K562 (cell line): ENCODE measurements at regions not wholly inside any gene's neighbourhood (a gene's known extent, or its start where the extent isn't known, plus 50 kb on each side); places are given as distances from the start of the nearest gene placed in this dataset.
"Not testable (repeated sequence)": the region's sequence is repeated elsewhere in the genome, so short reads cannot be mapped to it uniquely, and the experiment has no call there.

ENCODE experiments used
- ATAC-seq: fragments of 200-7000 bp; cut with Tn5 transposase; 3 replicates; pipeline ENCODE4 v1.9.1; 2020; ENCODE audit warnings: moderate library complexity
- BruUV-seq: library from RNA; stranded (reverse); fragments of 400-500 nt; replicated peaks from 2 replicates; lab custom pipeline; 2021; lab: Mats Ljungman, UMichigan
- CTCF ChIA-PET: fragments of 300-600 bp; formaldehyde crosslinking; extraction: SDS; loops from one replicate; lab custom pipeline; 2021; ENCODE audit warnings: low intra/inter-chr PET ratio; lab: Yijun Ruan, JAX
- POLR2A ChIA-PET: fragments of 300-600, 350-650 bp; sonication (Branson Sonifier 250); formaldehyde crosslinking; extraction: SDS; loops from one replicate; lab custom pipeline; 2021; ENCODE audit warnings: antibody characterized with exemption, inconsistent platforms; lab: Yijun Ruan, JAX
- DNase-seq, 4 experiments: peaks; one replicate each; pipeline versions ENCODE4 v3.0.0 to v3.0.0-alpha.2; 2011 to 2018; ENCODE audit warnings: low spot score in 3 of 4, mixed read lengths in 3 of 4; ENCODE audit errors: extremely low read depth in 1 of 4
- FAIRE-seq: peaks from 2 replicates; lab custom pipeline; 2011; peaks lifted over from hg19 to GRCh38; lab: Jason Lieb, UNC
- H2AFZ ChIP-seq: 2 replicates; pipeline ENCODE4 v1.6.0; 2011; ENCODE audit warnings: low read depth, low read length, control low read depth, inconsistent platforms
- H3K27ac ChIP-seq: fragments of 200-600 bp; 3 replicates; pipeline ENCODE4 v1.8.0; 2011; ENCODE audit warnings: low read depth, mild to moderate bottlenecking, control low read depth, inconsistent platforms, low read length, moderate library complexity, mixed read lengths; ENCODE audit errors: extremely low read depth
- H3K27me3 ChIP-seq, 2 experiments: fragments of 300-600 bp in 1 of 2; 2 replicates in 1 of 2; 3 replicates in 1 of 2; pipeline versions ENCODE4 v1.6.0 to v1.8.0; 2011; ENCODE audit warnings: inconsistent platforms in 2 of 2, low read length in 2 of 2, mild to moderate bottlenecking in 1 of 2, mixed read lengths in 1 of 2, moderate library complexity in 1 of 2; ENCODE audit not compliant: control insufficient read depth in 2 of 2, insufficient read depth in 2 of 2
- H3K36me3 ChIP-seq: fragments of 300-600 bp; 3 replicates; pipeline ENCODE4 v1.8.0; 2011; ENCODE audit warnings: mild to moderate bottlenecking, low read length, inconsistent platforms; ENCODE audit not compliant: control insufficient read depth, insufficient read depth
- H3K4me1 ChIP-seq, 2 experiments: fragments of 200-600 bp in 1 of 2; replicated peaks in 1 of 2; 2 replicates in 1 of 2; 3 replicates in 1 of 2; pipeline versions ENCODE4 v1.5.1 to v1.8.0; 2011; ENCODE audit warnings: inconsistent platforms in 2 of 2, low read length in 2 of 2, mild to moderate bottlenecking in 1 of 2, mixed read lengths in 1 of 2, moderate library complexity in 1 of 2; ENCODE audit not compliant: control insufficient read depth in 2 of 2, insufficient read depth in 2 of 2
- H3K4me2 ChIP-seq: 2 replicates; pipeline ENCODE4 v1.6.1; 2011; ENCODE audit warnings: low read length, control low read depth, inconsistent platforms, mixed read lengths; ENCODE audit not compliant: insufficient read depth
- H3K4me3 ChIP-seq: fragments of 200-600 bp; sonication (generic), shearing (Covaris generic); 2 replicates; pipeline ENCODE4 v1.5.1; 2016; ENCODE audit warnings: control low read depth, inconsistent platforms
- H3K79me2 ChIP-seq: fragments of 200-600 bp; 3 replicates; pipeline ENCODE4 v1.8.0; 2011; ENCODE audit warnings: low read length, inconsistent platforms; ENCODE audit not compliant: control insufficient read depth, insufficient read depth
- H3K9ac ChIP-seq, 2 experiments: 2 replicates each; pipeline versions ENCODE4 v1.6.0 to v1.6.1; 2011; ENCODE audit warnings: low read depth in 2 of 2, low read length in 2 of 2, control low read depth in 1 of 2, inconsistent platforms in 1 of 2, mild to moderate bottlenecking in 1 of 2, mixed read lengths in 1 of 2; ENCODE audit not compliant: insufficient read depth in 1 of 2
- H3K9me1 ChIP-seq: one replicate; pipeline ENCODE4 v1.6.0; 2011; ENCODE audit warnings: inconsistent platforms, mild to moderate bottlenecking, low read length, moderate library complexity; ENCODE audit not compliant: control insufficient read depth, insufficient read depth
- H3K9me3 ChIP-seq: replicated peaks from 2 replicates; pipeline ENCODE4 v1.5.1; 2011; ENCODE audit warnings: low read depth, low read length, inconsistent platforms; ENCODE audit not compliant: control insufficient read depth, insufficient read depth
- H4K20me1 ChIP-seq: replicated peaks from 2 replicates; pipeline ENCODE4 v1.6.1; 2011; ENCODE audit warnings: low read length, inconsistent platforms, mixed read lengths; ENCODE audit not compliant: control insufficient read depth, insufficient read depth
- HDAC2 ChIP-seq: fragments of 450-650 bp; IDR thresholded peaks from 2 replicates; pipeline ENCODE4 v1.6.1; 2016; ENCODE audit warnings: mild to moderate bottlenecking
- HNRNPL ChIP-seq: fragments of 200-400 bp; formaldehyde crosslinking; IDR thresholded peaks from 2 replicates; pipeline ENCODE4 v1.6.1; 2017; ENCODE audit warnings: low read depth, mild to moderate bottlenecking, low read length
- NCOA6 ChIP-seq: fragments of 450-650 bp; IDR thresholded peaks from 2 replicates; pipeline ENCODE4 v1.6.1; 2017; ENCODE audit warnings: mild to moderate bottlenecking
- NUFIP1 ChIP-seq: fragments of 450-650 bp; IDR thresholded peaks from 2 replicates; pipeline ENCODE4 v1.6.1; 2018; ENCODE audit not compliant: partially characterized antibody
- POLR3A ChIP-seq: IDR thresholded peaks from 2 replicates; pipeline ENCODE4 v1.6.1; 2011; ENCODE audit warnings: borderline replicate concordance, mild to moderate bottlenecking, moderate library complexity; ENCODE audit not compliant: insufficient read length, insufficient read depth; ENCODE audit errors: extremely low read depth
- PPARD ChIP-seq: fragments of 250-450 bp; sonication (Bioruptor Pico); IDR thresholded peaks from 2 replicates; pipeline ENCODE4 v1.8.0; 2022; ENCODE audit warnings: inconsistent platforms, mild to moderate bottlenecking, moderate library complexity
- RB1 ChIP-seq: fragments of 450-650 bp; IDR thresholded peaks from 2 replicates; pipeline ENCODE4 v1.6.1; 2017; ENCODE audit warnings: low read depth, mild to moderate bottlenecking
- SNIP1 ChIP-seq: fragments of 450-650 bp; IDR thresholded peaks from 2 replicates; pipeline ENCODE4 v1.7.1; 2017; ENCODE audit warnings: low read depth, mild to moderate bottlenecking
- WGBS: fragments of 100-300 bp; shearing (Covaris generic); methylation state at CpG from one replicate; pipeline ENCODE4 v1.1.6; 2016; ENCODE audit warnings: low coverage, mixed read lengths; ENCODE audit not compliant: insufficient coverage; ENCODE audit errors: missing lambda C conversion rate; 5-methylcytosine and 5-hydroxymethylcytosine counted together
- in situ Hi-C: fragments of 300-500 bp; cut with MboI; formaldehyde crosslinking; loops from 4 replicates; pipeline ENCODE4 v1.15.0; 2018; ENCODE audit warnings: inconsistent platforms, mixed read lengths
- intact Hi-C: fragments of 100-400 bp; cut with micrococcal nuclease; formaldehyde crosslinking; loops from 2 replicates; pipeline ENCODE4 v1.14.2; 2022

DNA sequence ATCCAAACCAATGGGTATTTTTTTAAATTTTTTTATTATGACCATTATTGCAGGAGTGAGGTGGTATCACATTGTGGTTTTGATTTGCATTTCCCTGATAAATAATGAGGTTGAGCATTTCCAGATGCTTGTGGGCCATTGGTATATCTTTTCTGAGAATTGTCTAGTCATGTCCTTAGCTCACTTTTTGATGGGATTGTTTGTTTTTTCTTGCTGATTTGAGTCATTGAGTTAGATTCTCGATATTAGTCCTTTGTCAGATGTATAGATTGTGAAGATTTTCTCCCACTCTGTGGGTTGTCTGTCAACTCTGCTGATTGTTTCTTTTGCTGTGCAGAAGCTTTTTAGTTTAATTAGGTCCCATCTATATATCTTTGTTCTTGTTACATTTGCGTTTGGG, 388.9 kb downstream of the DAD1 start:
- H3K27ac ChIP-seq, CTCF ChIA-PET, H3K9ac ChIP-seq, H3K9me3 ChIP-seq, H3K36me3 ChIP-seq, intact Hi-C loops, H3K27me3 ChIP-seq, H3K4me2 ChIP-seq, in situ Hi-C loops, H3K79me2 ChIP-seq, BruUV-seq, POLR2A ChIA-PET, H3K9me1 ChIP-seq, FAIRE-seq, DNase-seq, H2AFZ ChIP-seq, H4K20me1 ChIP-seq, H3K4me1 ChIP-seq, ATAC-seq, H3K4me3 ChIP-seq: not testable (repeated sequence)
- WGBS, result 9% methylated on average over 2 of the region's 2 CpGs

- Histone ChIP-seq H3K27me3 (no peaks in the 10 kb centered on the region), H3K9me3 (no peaks in the 10 kb centered on the region), H3K9me1 (no peaks in the 10 kb centered on the region), H3K4me3 (no peak overlapping the region), H3K4me1 (no peaks in the 10 kb centered on the region), H3K79me2 (no peaks in the 10 kb centered on the region), H2AFZ (no peak overlapping the region), H3K9ac (no peak overlapping the region), H3K27ac (no peak overlapping the region), H3K4me2 (no peak overlapping the region), H3K36me3 (no peaks in the 10 kb centered on the region), H4K20me1 (no peaks in the 10 kb centered on the region)
- TF ChIP-seq POLR3A, result no peak
- no peak for TF ChIP-seq NUFIP1
- no peak for TF ChIP-seq SNIP1
- TF ChIP-seq HNRNPL, result no peak
- TF ChIP-seq RB1, result no peak
- no peak for TF ChIP-seq PPARD (CRISPR knock-in tag)
- no peak for TF ChIP-seq NCOA6
- no peak for TF ChIP-seq HDAC2
- DNase-seq (no peak), ATAC-seq (no peak), FAIRE-seq (no peak)
- WGBS, result 5% methylated on average over 2 of the region's 2 CpGs
- no TSS peak for BruUV-seq
- intact Hi-C loops (no loop called here), in situ Hi-C loops (no loop called here)
- ChIA-PET CTCF (no interaction called here), POLR2A (no interaction called here)
Observed at GRCh38 chr14:22194664-22195063, 394.4 kb downstream of the DAD1 start.
